ENCODE measurements at regions not wholly inside any gene's neighbourhood (a gene's known extent, or its start where the extent isn't known, plus 50 kb on each side); places are given as distances from the start of the nearest gene placed in this dataset.

DNA sequence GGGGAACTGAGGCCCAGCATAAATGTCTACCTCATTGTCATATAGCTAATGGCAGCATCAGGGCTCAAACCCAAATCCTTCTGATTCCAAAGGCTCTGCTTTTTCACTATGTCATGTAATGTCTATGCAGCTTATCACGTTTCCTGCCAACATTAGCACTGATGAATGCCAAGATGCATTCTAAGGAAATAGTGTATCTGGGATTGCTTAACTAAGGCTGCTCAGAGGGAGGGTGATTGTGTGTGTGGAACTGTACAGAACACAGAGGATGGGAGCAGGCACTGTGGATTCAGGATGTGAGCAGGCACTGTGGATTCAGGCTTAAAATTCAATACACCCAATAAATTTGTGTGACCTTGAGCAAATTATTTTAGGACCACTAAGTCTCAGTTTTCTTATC lies 456.4 kb upstream of the DEPDC1 start:
- Histone ChIP-seq H3K79me2 (replicated peaks; ENCODE audit: insufficient read depth, low read length) (no peaks in the 10 kb centered on the region), H3K9me3 (ENCODE audit: low read length) (no peaks in the 10 kb centered on the region), H3K4me3 (ENCODE audit: low read length) (no peak overlapping the region), H3K9me2 (ENCODE audit: insufficient read depth, low read length) (no peaks in the 10 kb centered on the region), H3K27ac (ENCODE audit: low read length) (no peak overlapping the region), H3K9ac (ENCODE audit: low read length) (no peak overlapping the region), H3F3A (ENCODE audit: insufficient read depth, low read length, poor library complexity, severe bottlenecking) (no peaks in the 10 kb centered on the region), H3K36me3 (ENCODE audit: insufficient read depth, low read length) (no peaks in the 10 kb centered on the region), H4K20me1 (ENCODE audit: insufficient read depth) (no peaks in the 10 kb centered on the region), H2AFZ (ENCODE audit: low read depth, low read length) (no peak overlapping the region), H3K4me2 (ENCODE audit: low read length) (no peak overlapping the region), H3K27me3 (ENCODE audit: insufficient read depth, low read depth, low read length) (no peaks in the 10 kb centered on the region)
- TF ChIP-seq MXI1 (conservative IDR thresholded peaks at IDR 0.05; ENCODE audit: poor library complexity, severe bottlenecking) = no peak
- TF ChIP-seq EP300 (conservative IDR thresholded peaks at IDR 0.05; ENCODE audit: poor library complexity, severe bottlenecking) = no peak
- TF ChIP-seq SMC3 (conservative IDR thresholded peaks at IDR 0.05; ENCODE audit: poor library complexity) = no peak
- TF ChIP-seq, protein P1, sequence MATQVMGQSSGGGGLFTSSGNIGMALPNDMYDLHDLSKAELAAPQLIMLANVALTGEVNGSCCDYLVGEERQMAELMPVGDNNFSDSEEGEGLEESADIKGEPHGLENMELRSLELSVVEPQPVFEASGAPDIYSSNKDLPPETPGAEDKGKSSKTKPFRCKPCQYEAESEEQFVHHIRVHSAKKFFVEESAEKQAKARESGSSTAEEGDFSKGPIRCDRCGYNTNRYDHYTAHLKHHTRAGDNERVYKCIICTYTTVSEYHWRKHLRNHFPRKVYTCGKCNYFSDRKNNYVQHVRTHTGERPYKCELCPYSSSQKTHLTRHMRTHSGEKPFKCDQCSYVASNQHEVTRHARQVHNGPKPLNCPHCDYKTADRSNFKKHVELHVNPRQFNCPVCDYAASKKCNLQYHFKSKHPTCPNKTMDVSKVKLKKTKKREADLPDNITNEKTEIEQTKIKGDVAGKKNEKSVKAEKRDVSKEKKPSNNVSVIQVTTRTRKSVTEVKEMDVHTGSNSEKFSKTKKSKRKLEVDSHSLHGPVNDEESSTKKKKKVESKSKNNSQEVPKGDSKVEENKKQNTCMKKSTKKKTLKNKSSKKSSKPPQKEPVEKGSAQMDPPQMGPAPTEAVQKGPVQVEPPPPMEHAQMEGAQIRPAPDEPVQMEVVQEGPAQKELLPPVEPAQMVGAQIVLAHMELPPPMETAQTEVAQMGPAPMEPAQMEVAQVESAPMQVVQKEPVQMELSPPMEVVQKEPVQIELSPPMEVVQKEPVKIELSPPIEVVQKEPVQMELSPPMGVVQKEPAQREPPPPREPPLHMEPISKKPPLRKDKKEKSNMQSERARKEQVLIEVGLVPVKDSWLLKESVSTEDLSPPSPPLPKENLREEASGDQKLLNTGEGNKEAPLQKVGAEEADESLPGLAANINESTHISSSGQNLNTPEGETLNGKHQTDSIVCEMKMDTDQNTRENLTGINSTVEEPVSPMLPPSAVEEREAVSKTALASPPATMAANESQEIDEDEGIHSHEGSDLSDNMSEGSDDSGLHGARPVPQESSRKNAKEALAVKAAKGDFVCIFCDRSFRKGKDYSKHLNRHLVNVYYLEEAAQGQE (IDR thresholded peaks at IDR 0.05; ENCODE audit: borderline replicate concordance) = no peak
- no peak for TF ChIP-seq EZH2 (IDR thresholded peaks at IDR 0.05; ENCODE audit: borderline replicate concordance, insufficient read depth, low read length, poor library complexity, severe bottlenecking)
- TF ChIP-seq TAF1 (IDR thresholded peaks at IDR 0.05; ENCODE audit: low read depth) = no peak
- no peak for TF ChIP-seq RAD21 (conservative IDR thresholded peaks at IDR 0.05)
- TF ChIP-seq, protein P2, sequence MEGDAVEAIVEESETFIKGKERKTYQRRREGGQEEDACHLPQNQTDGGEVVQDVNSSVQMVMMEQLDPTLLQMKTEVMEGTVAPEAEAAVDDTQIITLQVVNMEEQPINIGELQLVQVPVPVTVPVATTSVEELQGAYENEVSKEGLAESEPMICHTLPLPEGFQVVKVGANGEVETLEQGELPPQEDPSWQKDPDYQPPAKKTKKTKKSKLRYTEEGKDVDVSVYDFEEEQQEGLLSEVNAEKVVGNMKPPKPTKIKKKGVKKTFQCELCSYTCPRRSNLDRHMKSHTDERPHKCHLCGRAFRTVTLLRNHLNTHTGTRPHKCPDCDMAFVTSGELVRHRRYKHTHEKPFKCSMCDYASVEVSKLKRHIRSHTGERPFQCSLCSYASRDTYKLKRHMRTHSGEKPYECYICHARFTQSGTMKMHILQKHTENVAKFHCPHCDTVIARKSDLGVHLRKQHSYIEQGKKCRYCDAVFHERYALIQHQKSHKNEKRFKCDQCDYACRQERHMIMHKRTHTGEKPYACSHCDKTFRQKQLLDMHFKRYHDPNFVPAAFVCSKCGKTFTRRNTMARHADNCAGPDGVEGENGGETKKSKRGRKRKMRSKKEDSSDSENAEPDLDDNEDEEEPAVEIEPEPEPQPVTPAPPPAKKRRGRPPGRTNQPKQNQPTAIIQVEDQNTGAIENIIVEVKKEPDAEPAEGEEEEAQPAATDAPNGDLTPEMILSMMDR (IDR thresholded peaks at IDR 0.05; ENCODE audit: poor library complexity, severe bottlenecking) = no peak
- TF ChIP-seq POLR2AphosphoS5 (IDR thresholded peaks at IDR 0.05) = no peak

DNA sequence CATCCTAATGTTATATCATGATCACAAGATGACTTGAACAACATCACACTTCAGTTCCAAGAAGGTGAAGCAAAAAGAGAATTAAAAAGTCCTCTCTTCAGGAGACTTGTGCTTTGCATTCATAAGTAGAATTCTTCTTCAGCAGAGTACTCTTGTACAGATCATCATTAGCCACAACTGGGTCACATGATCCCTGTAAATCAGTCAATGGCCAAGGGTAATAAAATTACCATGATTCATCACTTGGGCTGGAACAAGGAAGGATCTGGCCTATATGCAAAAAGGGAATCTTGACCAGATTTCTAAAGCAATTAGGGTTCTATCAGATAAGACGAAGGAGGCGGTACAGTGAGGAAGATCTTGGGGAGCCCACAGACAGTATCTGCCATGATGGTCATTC lies 458.0 kb upstream of the DEPDC1 start:
- Histone ChIP-seq H3K9me3 (ENCODE audit: low read length) (no peaks in the 10 kb centered on the region), H3K4me3 (ENCODE audit: low read length) (no peak overlapping the region), H3K4me2 (ENCODE audit: low read length) (no peak overlapping the region)

More for the DNA sequence above, 458.0 kb upstream of the DEPDC1 start:
- Histone ChIP-seq H2AFZ (ENCODE audit: low read depth, low read length) (no peak overlapping the region), H3K27me3 (ENCODE audit: insufficient read depth, low read depth, low read length) (no peaks in the 10 kb centered on the region), H3K27ac (ENCODE audit: low read length) (no peak overlapping the region), H3K79me2 (replicated peaks; ENCODE audit: insufficient read depth, low read length) (no peaks in the 10 kb centered on the region), H3F3A (ENCODE audit: insufficient read depth, low read length, poor library complexity, severe bottlenecking) (no peaks in the 10 kb centered on the region), H3K36me3 (ENCODE audit: insufficient read depth, low read length) (no peaks in the 10 kb centered on the region), H3K9me2 (ENCODE audit: insufficient read depth, low read length) (no peaks in the 10 kb centered on the region), H3K9ac (ENCODE audit: low read length) (no peak overlapping the region), H4K20me1 (ENCODE audit: insufficient read depth) (no peaks in the 10 kb centered on the region)
- TF ChIP-seq EZH2 (IDR thresholded peaks at IDR 0.05; ENCODE audit: borderline replicate concordance, insufficient read depth, low read length, poor library complexity, severe bottlenecking) (no peak), MXI1 (conservative IDR thresholded peaks at IDR 0.05; ENCODE audit: poor library complexity, severe bottlenecking) (no peak), EP300 (conservative IDR thresholded peaks at IDR 0.05; ENCODE audit: poor library complexity, severe bottlenecking) (no peak), POLR2AphosphoS5 (IDR thresholded peaks at IDR 0.05) (no peak)
- TF ChIP-seq, protein P2 (IDR thresholded peaks at IDR 0.05; ENCODE audit: poor library complexity, severe bottlenecking) = no peak
